Left colon (tissue), 2 donors: ENCODE measurements at regions not wholly inside any gene's neighbourhood (a gene's known extent, or its start where the extent isn't known, plus 50 kb on each side); places are given as distances from the start of the nearest gene placed in this dataset.
"Not testable (repeated sequence)": the region's sequence is repeated elsewhere in the genome, so short reads cannot be mapped to it uniquely, and the experiment has no call there.

Source experiments
- ATAC-seq: fragments of 200-7000 bp; cut with Tn5 transposase; one replicate; pipeline ENCODE4 v1.9.1; 2020; ENCODE audit warnings: mild to moderate bottlenecking, moderate library complexity
- DNase-seq, 2 donors: peaks; one replicate each; pipeline ENCODE4 v3.0.0-alpha.2; 2020
- intact Hi-C, 2 donors: fragments of 100-400 bp; cut with DNase I in 1 of 2; cut with micrococcal nuclease in 1 of 2; formaldehyde crosslinking; loops; one replicate each; pipeline versions ENCODE4 v1.11.2 to v1.14.0; 2022; cut with DNase I, micrococcal nuclease
- donor health status: DM: no; HTN: no; CAD: no.
- donor health status: DM: yes; HTN: yes; CAD: no.

- ATAC-seq, DNase-seq, intact Hi-C loops: not testable (repeated sequence)
Observed at GRCh38 chr16:6725206-6725605, 607.4 kb upstream of the RBFOX1 start.

GRCh38 chr16:6722786-6723185, 609.9 kb upstream of the RBFOX1 start:
- ATAC-seq, result no peak
- DNase-seq, result no peak

GRCh38 chr16:6714510-6714909, 618.1 kb upstream of the RBFOX1 start:
- intact Hi-C loops, result no loop called here
- ATAC-seq (no peak), DNase-seq (no peak)

More at GRCh38 chr16:6722786-6723185, 609.9 kb upstream of the RBFOX1 start:
- intact Hi-C loops, result no loop called here

- DNase-seq (no peak), ATAC-seq (no peak)
- intact Hi-C loops, result no loop called here
Observed at GRCh38 chr16:6709736-6710135, 622.9 kb upstream of the RBFOX1 start.

GRCh38 chr16:6708576-6709215, 623.9 kb upstream of the RBFOX1 start:
- ATAC-seq (no peak), DNase-seq (no peak)
- intact Hi-C loops, result no loop called here

- ATAC-seq (no peak), DNase-seq (no peak)
- intact Hi-C loops, result no loop called here
Observed at GRCh38 chr16:6704306-6704930, 628.2 kb upstream of the RBFOX1 start.

GRCh38 chr16:6701096-6701495, 631.5 kb upstream of the RBFOX1 start:
- DNase-seq (no peak), ATAC-seq (no peak)
- intact Hi-C loops, result no loop called here

- ATAC-seq (no peak), DNase-seq (no peak)
- intact Hi-C loops, result no loop called here
Observed at GRCh38 chr16:6698548-6698947, 634.1 kb upstream of the RBFOX1 start.

- DNase-seq (no peak), ATAC-seq (no peak)
- intact Hi-C loops, result no loop called here
Observed at GRCh38 chr16:6695666-6696065, 637.0 kb upstream of the RBFOX1 start.

- intact Hi-C loops, result no loop called here
- ATAC-seq (no peak), DNase-seq (no peak)
Observed at GRCh38 chr16:6694636-6695035, 638.0 kb upstream of the RBFOX1 start.

- intact Hi-C loops, DNase-seq, ATAC-seq: not testable (repeated sequence)
Observed at GRCh38 chr16:6693418-6693817, 639.2 kb upstream of the RBFOX1 start.

- DNase-seq (no peak), ATAC-seq (no peak)
- intact Hi-C loops, result no loop called here
Observed at GRCh38 chr16:6692874-6693273, 639.8 kb upstream of the RBFOX1 start.

- ATAC-seq (no peak), DNase-seq (no peak)
- intact Hi-C loops, result no loop called here
Observed at GRCh38 chr16:6690741-6691140, 641.9 kb upstream of the RBFOX1 start.

GRCh38 chr16:6689643-6690042, 643.0 kb upstream of the RBFOX1 start:
- intact Hi-C loops, result loop anchor here in 1 of 2 donors (10.0 kb wide), 1 partner anchor 1485 kb away; no protein-coding TSS in a partner anchor
- DNase-seq (no peak), ATAC-seq (no peak)

GRCh38 chr16:6687593-6687992, 645.1 kb upstream of the RBFOX1 start:
- no peak for ATAC-seq
- DNase-seq, result no peak
- intact Hi-C loops, result loop anchor here in 1 of 2 donors (10.0 kb wide), 1 partner anchor 1487 kb away; no protein-coding TSS in a partner anchor

GRCh38 chr16:6684076-6684673, 648.5 kb upstream of the RBFOX1 start:
- DNase-seq (peak in 1 of 2 donors; percentile 24), ATAC-seq (peak; percentile 64)
- intact Hi-C loops, result loop anchor here in 1 of 2 donors (10.0 kb wide), 1 partner anchor 1491 kb away; no protein-coding TSS in a partner anchor

- ATAC-seq, result peak; percentile 66
- intact Hi-C loops, result loop anchor here in 1 of 2 donors (10.0 kb wide), 1 partner anchor 1493 kb away; no protein-coding TSS in a partner anchor
- peak in 1 of 2 donors; percentile 43 for DNase-seq
Observed at GRCh38 chr16:6682142-6682811, 650.4 kb upstream of the RBFOX1 start.

GRCh38 chr16:6678586-6678985, 654.1 kb upstream of the RBFOX1 start:
- intact Hi-C loops, result no loop called here
- DNase-seq (no peak), ATAC-seq (no peak)

GRCh38 chr16:6674071-6674470, 658.6 kb upstream of the RBFOX1 start:
- ATAC-seq (no peak), DNase-seq (no peak)
- intact Hi-C loops, result no loop called here

- no peak for ATAC-seq
- intact Hi-C loops, result no loop called here
- no peak for DNase-seq
Observed at GRCh38 chr16:6672507-6672906, 660.1 kb upstream of the RBFOX1 start.
